ENCODE measurements at regions not wholly inside any gene's neighbourhood (a gene's known extent, or its start where the extent isn't known, plus 50 kb on each side); places are given as distances from the start of the nearest gene placed in this dataset.
"Not testable (repeated sequence)": the region's sequence is repeated elsewhere in the genome, so short reads cannot be mapped to it uniquely, and the experiment has no call there.

GRCh38 chr20:29085625-29086024 is 2171.8 kb upstream of the DEFB115 start:
- H3K36me3 ChIP-seq (ENCODE audit: low read depth, low read length) = no peaks in the 10 kb centered on the region
- no peaks in the 10 kb centered on the region for H4K20me1 ChIP-seq (ENCODE audit: low read length)
- H3K27ac ChIP-seq (ENCODE audit: low read length) = no peak overlapping the region
- H3K79me2 ChIP-seq (ENCODE audit: low read length) = no peaks in the 10 kb centered on the region
- no peaks in the 10 kb centered on the region for H3K9me2 ChIP-seq (replicated peaks; ENCODE audit: low read length)
- no peaks in the 10 kb centered on the region for H3K27me3 ChIP-seq (ENCODE audit: low read length)
- H3K4me2 ChIP-seq (ENCODE audit: low read length) = no peak overlapping the region
- H2AFZ ChIP-seq (ENCODE audit: low read length) = no peak overlapping the region
- H3K4me3 ChIP-seq (ENCODE audit: low read length) = no peak overlapping the region
- TF ChIP-seq EZH2 (IDR thresholded peaks at IDR 0.05; ENCODE audit: low read length, unreplicated experiment) (no peak), EZH2phosphoT487 (IDR thresholded peaks at IDR 0.05; ENCODE audit: borderline replicate concordance, low read length) (no peak), CTCF (conservative IDR thresholded peaks at IDR 0.05; ENCODE audit: low read depth, low read length) (no peak)
- no peaks in the 10 kb centered on the region for H3K4me1 ChIP-seq (ENCODE audit: insufficient read depth, low read length)
- ATAC-seq = no peak
- intact Hi-C loops (cut with micrococcal nuclease) = no loop called here
- DNase-seq = no peak
- no peak overlapping the region for H3K9ac ChIP-seq (ENCODE audit: low read length)
- ChIA-PET CTCF (no interaction called here), POLR2A (ENCODE audit: unreplicated experiment) (no interaction called here)
- H3K9me3 ChIP-seq (ENCODE audit: low read length) = 0 out of 2 replicates have a peak, but pooled peaks cover 2% of the 10 kb centered on the region
- BruUV-seq (replicated peaks) = no TSS peak
- H3F3A ChIP-seq (ENCODE audit: low read length, unreplicated experiment) = no peaks in the 10 kb centered on the region

- H3K9me3 ChIP-seq (ENCODE audit: low read length); H4K20me1 ChIP-seq (ENCODE audit: low read length); H3K9ac ChIP-seq (ENCODE audit: low read length); H3K27ac ChIP-seq (ENCODE audit: low read length); DNase-seq; intact Hi-C loops (cut with micrococcal nuclease); CTCF ChIA-PET; ATAC-seq; BruUV-seq (replicated peaks); H3K4me3 ChIP-seq (ENCODE audit: low read length); H3F3A ChIP-seq (ENCODE audit: low read length, unreplicated experiment); H3K4me1 ChIP-seq (ENCODE audit: insufficient read depth, low read length); H3K4me2 ChIP-seq (ENCODE audit: low read length); POLR2A ChIA-PET (ENCODE audit: unreplicated experiment); H2AFZ ChIP-seq (ENCODE audit: low read length); H3K36me3 ChIP-seq (ENCODE audit: low read depth, low read length); H3K27me3 ChIP-seq (ENCODE audit: low read length); H3K79me2 ChIP-seq (ENCODE audit: low read length); H3K9me2 ChIP-seq (replicated peaks; ENCODE audit: low read length): not testable (repeated sequence)
Observed at GRCh38 chr20:29086145-29086718, 2171.2 kb upstream of the DEFB115 start.

GRCh38 chr20:29086938-29087337 is 2170.5 kb upstream of the DEFB115 start:
- Histone ChIP-seq H4K20me1 (ENCODE audit: low read length) (no peaks in the 10 kb centered on the region), H3K79me2 (ENCODE audit: low read length) (no peaks in the 10 kb centered on the region), H3K9ac (ENCODE audit: low read length) (no peak overlapping the region), H2AFZ (ENCODE audit: low read length) (no peak overlapping the region), H3K4me1 (ENCODE audit: insufficient read depth, low read length) (no peaks in the 10 kb centered on the region), H3K9me2 (replicated peaks; ENCODE audit: low read length) (no peaks in the 10 kb centered on the region), H3K27ac (ENCODE audit: low read length) (no peak overlapping the region), H3K36me3 (ENCODE audit: low read depth, low read length) (no peaks in the 10 kb centered on the region), H3K27me3 (ENCODE audit: low read length) (no peaks in the 10 kb centered on the region), H3K4me2 (ENCODE audit: low read length) (no peak overlapping the region), H3K9me3 (ENCODE audit: low read length) (0 out of 2 replicates have a peak, but pooled peaks cover 2% of the 10 kb centered on the region), H3F3A (ENCODE audit: low read length, unreplicated experiment) (no peaks in the 10 kb centered on the region), H3K4me3 (ENCODE audit: low read length) (no peak overlapping the region)
- ChIA-PET POLR2A (ENCODE audit: unreplicated experiment) (no interaction called here), CTCF (no interaction called here)
- BruUV-seq (replicated peaks) = no TSS peak
- intact Hi-C loops (cut with micrococcal nuclease) = no loop called here
- ATAC-seq (no peak), DNase-seq (no peak)
- TF ChIP-seq CTCF (conservative IDR thresholded peaks at IDR 0.05; ENCODE audit: low read depth, low read length) = no peak
- TF ChIP-seq EZH2phosphoT487 (IDR thresholded peaks at IDR 0.05; ENCODE audit: borderline replicate concordance, low read length) = no peak
- TF ChIP-seq EZH2 (IDR thresholded peaks at IDR 0.05; ENCODE audit: low read length, unreplicated experiment) = no peak

GRCh38 chr20:29087887-29088286 is 2169.6 kb upstream of the DEFB115 start:
- H3K27ac ChIP-seq (ENCODE audit: low read length); H3K27me3 ChIP-seq (ENCODE audit: low read length); H3K79me2 ChIP-seq (ENCODE audit: low read length); CTCF ChIA-PET; DNase-seq; intact Hi-C loops (cut with micrococcal nuclease); H3K9me3 ChIP-seq (ENCODE audit: low read length); H4K20me1 ChIP-seq (ENCODE audit: low read length); POLR2A ChIA-PET (ENCODE audit: unreplicated experiment); ATAC-seq; H3K9ac ChIP-seq (ENCODE audit: low read length); H3F3A ChIP-seq (ENCODE audit: low read length, unreplicated experiment); H3K4me2 ChIP-seq (ENCODE audit: low read length); H3K36me3 ChIP-seq (ENCODE audit: low read depth, low read length); H3K9me2 ChIP-seq (replicated peaks; ENCODE audit: low read length); H3K4me3 ChIP-seq (ENCODE audit: low read length); H3K4me1 ChIP-seq (ENCODE audit: insufficient read depth, low read length); H2AFZ ChIP-seq (ENCODE audit: low read length); BruUV-seq (replicated peaks): not testable (repeated sequence)

GRCh38 chr20:29088472-29088871 is 2169.0 kb upstream of the DEFB115 start:
- H3K4me1 ChIP-seq (ENCODE audit: insufficient read depth, low read length); H3K4me3 ChIP-seq (ENCODE audit: low read length); H3K36me3 ChIP-seq (ENCODE audit: low read depth, low read length); H3K9ac ChIP-seq (ENCODE audit: low read length); H3F3A ChIP-seq (ENCODE audit: low read length, unreplicated experiment); POLR2A ChIA-PET (ENCODE audit: unreplicated experiment); H3K79me2 ChIP-seq (ENCODE audit: low read length); H3K27ac ChIP-seq (ENCODE audit: low read length); H4K20me1 ChIP-seq (ENCODE audit: low read length); H3K9me3 ChIP-seq (ENCODE audit: low read length); H3K27me3 ChIP-seq (ENCODE audit: low read length); H3K9me2 ChIP-seq (replicated peaks; ENCODE audit: low read length); intact Hi-C loops (cut with micrococcal nuclease); ATAC-seq; H3K4me2 ChIP-seq (ENCODE audit: low read length); BruUV-seq (replicated peaks); CTCF ChIA-PET; H2AFZ ChIP-seq (ENCODE audit: low read length): not testable (repeated sequence)
- DNase-seq = peak; percentile 12
